ENCODE measurements at regions not wholly inside any gene's neighbourhood (a gene's known extent, or its start where the extent isn't known, plus 50 kb on each side); places are given as distances from the start of the nearest gene placed in this dataset.
A peak's percentile ranks its signal among the peaks of the same experiment; 100 is the strongest.

DNA sequence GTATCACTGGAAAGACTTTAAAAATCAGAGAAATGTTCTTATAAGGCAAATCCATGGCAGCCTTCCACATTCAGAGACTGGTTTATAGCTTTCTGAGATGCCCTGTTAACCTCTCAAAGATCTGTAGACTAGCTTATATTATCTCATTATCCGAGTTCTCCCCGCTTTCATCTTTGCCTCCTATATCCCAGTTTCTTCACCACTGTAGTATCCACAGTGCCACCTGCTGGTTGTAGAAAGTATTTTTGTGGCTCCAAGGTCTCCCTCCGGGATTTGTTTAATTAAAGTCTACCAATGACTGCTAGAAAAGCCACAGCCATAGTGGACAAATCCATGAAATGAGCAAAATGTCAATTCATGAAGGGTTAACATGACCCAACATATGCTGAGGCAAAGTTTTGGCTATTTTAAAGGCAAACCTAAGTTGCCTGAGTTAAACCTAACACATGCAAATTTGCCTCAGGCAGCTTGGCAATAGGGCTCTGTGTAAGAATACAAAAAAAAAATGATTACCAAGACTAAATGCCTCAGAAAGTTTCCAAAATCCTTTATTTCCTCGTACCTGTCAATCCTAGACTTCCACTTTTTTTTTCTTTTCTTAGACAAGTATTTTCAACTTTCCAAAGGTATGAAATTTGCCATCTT lies 218.8 kb upstream of the BMP4 start:
- peak; percentile 69 for DNase-seq (ENCODE audit: low read depth)

DNA sequence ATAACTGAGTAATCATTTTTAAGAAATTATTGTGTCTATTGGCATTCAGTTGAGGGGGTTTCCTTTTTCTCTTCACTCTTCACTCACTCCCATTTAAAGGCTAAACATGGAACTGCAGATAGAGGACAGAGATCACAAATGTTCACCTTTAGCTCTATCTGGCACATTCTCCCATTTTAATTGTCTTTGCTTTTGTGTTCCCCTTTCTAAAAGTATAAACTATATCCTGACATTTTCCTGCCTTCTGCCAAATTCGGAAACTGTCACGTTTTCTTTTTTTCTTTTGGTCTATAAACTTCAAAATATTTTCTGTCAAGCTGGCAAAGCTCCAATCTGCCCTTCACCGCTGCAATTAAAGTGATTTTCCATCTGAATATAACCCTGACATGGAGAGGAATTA lies 219.8 kb upstream of the CDKN3 start:
- DNase-seq (ENCODE audit: low read depth): no peak

DNA sequence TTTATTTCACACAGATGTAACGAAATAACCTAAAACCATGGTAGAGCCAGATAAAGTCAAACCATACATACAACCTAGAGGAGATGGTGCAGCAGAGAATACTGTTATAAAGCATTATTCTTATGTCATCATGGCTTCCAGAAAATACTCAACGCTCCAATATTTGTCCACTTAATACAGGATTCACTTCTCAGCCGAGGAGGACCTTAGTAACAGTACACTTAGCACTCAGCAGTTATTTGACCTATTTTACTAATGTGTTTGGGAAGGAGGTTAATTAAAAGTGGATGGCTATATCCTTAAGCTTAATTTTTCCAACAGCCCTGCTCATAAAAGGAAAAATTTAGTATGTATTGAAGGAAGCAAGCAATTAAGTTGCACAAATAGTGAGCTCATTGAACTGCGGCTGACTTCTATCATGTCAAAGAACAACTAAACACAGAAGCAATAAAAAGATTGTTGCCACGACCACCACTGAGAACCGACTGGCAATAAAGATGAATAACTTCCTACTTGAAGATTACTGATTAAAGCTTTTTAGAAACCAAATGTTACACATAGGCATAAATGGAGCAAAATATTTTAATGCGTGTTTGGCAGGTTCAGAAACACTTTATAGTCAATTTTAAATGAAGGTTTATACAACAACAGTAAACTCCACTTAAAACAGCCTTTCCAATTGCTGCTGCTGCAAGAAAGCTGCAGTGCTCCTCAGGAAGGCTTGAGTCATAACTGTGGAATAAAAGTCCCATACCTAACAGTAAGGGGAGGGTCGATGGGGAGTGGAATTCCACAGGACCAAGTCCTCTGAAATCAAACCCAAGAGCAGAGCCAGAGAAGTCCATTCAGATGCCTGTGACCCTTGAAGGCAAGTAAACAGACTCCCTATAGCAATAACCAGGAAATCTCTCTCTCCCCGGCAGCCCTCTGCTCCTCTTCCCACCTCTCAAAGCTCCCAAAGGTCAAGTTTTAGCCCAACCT lies 218.9 kb upstream of the CDKN3 start:
- DNase-seq (ENCODE audit: low read depth): no peak

DNA sequence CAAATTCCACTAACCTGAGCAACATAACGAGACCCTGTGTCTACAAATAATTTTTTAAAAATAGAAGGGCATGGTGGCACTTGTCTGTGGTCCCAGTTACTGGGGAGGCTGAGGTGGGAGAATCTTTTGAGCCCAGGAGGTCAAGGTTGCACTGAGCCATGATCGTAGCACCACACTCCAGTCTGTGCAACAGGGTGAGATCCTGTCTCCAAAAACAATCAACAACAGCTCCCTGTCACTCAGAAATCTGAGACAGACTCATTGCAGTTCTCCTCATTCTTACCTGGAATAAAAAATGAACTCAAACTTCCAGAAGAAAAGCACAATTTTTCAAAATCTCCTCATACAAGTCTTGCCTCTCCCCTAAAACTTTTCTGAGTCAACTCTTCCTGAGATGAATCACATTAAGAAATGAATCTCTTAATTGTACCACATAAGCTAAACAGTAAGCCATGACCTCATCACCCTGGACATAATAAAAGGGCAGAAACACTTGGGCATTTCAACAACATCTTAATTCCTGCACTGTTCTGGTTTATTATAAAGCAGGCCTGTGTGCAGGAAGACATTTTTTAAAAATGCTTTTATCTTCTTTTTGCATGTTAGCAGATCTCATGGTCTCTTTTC lies 214.3 kb upstream of the CDKN3 start:
- DNase-seq (ENCODE audit: low read depth): no peak

DNA sequence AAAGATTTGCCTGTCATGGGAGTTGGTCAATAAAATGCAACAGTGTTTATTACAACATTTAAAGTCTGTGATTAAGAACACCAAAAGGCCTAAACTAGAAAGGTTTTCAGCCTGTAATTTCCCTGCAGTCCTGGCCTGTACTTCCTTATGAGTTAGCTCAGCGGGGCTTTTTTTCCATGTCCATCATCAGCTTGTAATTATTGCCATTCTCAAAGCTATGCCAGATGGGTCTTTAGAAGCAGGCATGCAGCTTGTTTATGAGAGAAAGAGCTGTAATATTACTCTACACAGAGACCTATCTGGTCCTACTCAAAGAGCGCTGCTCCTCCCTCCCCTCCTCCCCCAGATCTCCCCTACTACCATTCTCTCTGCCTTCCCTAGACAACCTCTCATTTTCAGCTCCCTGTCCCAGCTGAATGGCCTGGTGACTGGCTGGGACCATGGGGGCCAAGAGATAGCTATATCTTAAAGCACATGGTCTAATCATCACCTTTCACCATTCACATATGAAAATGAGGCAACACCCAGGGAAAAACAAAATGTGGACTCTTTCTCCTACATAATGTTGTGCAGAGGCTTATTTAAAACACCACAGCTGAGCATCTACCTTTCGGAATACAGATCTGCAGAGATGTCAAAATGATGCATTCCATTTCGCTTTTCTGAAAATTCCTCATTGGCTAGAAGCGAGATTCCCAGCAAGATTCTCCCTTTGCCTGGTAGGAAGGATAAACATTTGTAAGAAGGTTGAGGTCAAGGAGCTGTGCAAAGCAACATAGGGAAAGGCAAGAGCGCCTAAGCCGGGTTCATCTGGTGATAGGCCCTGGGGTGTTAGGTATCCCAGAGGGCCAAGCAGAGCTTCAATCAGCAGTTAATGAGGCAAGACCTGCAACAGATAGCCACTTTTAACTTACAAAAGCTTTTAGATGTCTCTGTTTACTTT lies 209.7 kb upstream of the CDKN3 start:
- DNase-seq (ENCODE audit: low read depth): no peak

DNA sequence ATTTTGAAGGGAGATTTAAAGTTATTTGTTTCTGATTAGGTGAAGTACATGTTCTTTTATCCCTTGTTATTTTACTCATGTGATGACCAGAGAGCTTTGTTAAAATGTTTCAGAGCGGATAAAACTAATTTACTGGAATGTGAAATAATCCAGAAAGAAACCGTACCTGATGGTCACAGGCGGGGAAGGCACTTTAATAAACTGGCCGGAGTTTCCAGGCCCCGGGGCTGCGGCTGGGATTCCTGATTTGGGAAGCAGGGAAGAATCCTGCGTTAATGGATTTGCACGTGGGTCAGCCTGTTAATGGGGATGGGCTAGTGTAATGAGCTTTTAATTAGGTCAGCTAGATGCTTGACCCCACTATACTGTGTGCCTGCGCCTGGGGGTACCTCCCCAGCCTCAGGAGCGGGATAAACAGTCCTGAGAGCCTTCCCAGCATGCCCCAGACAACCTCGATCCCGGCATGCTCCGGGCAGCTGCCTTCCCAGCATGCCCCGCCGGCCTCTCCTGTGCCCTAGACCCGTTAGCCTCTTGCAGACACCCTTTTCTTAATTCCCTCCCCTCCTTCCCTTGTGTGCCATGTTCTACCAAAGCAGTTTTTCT lies 208.6 kb upstream of the CDKN3 start:
- DNase-seq (ENCODE audit: low read depth): no peak

DNA sequence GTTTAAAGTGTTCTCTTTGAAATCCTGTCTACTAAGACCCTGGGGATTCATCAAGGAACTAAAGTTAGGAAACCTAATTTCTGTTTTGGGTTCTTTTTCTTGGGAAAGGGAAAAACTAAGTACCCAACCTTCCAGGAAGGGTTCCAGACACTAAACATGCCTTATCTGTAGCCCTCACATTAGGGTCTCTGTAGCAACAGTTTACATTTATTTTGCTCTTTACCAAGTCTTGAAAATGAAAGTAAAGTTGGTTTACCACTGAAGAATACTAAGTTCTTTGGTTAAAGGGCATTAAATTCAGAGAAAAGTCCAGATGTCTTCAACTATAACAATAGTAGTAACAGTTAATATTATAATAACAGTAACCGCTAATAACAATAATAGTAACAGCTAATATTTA lies 207.5 kb upstream of the CDKN3 start:
- DNase-seq (ENCODE audit: low read depth): no peak

DNA sequence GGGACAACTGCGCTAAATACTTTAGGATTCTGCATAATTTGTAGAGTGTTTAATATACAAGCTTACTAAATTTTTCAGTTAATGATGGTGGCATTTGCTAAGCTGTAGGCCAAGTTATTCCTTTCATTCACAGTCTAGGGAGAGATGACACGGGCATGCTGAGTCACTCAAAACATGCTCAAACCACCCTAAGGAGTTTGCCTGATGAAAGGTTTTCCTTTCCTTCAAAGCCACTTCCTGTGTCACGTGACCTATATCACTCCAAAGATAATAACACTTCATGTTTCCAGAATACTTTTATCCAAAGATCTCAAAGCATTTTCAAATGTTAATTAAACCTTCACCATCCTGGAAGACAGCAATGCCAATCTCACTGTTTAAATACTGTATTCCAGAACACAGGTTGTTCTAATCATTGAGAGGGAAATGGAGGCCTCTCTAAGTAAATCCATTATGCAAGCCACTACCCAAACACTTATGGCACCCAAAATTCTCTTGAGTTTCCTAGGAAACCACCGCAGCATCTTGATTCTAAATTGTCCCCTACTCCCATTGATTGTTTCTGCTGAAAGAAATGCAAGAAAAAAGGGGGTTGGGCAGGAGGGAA lies 207.0 kb upstream of the CDKN3 start:
- DNase-seq (ENCODE audit: low read depth): peak; percentile 28

DNA sequence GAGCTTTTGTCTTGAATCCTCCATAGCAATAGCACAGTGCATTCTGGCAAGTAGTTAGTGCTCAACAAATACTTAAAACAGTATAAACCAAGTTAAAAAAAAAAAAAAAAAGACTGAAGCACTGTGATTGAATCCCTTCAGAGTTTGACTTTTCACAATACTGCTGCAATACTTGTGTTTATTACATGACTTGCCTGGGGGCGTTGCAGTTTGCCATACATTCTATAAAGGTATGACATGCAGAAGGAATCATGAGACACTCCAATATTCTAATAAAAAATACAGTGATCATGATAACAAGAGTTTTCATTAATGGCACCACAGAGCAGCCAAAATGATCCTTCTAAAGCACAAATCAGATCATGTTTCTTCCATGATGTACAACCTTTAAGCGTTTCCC lies 205.0 kb upstream of the CDKN3 start:
- DNase-seq (ENCODE audit: low read depth): no peak

DNA sequence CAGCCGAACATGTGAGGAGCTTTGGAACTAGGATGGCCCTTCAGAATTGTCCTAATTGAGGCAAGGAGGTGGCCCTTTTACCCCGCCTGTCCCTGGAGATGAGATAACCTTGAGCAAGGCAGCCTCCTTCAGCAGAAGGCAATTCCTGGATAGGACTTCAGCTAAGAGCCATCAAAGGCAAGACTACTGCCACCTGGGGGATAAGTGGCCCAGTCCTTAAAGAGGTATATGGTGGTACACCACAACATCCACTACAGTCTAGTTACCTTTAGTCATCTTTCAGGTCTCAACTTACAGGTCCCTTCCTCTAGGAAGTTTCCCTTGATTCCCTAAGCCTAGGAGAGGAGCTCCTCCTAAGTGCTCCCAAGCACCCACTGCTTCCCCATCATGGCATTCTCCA lies 204.2 kb upstream of the CDKN3 start:
- no peak for DNase-seq (ENCODE audit: low read depth)

DNA sequence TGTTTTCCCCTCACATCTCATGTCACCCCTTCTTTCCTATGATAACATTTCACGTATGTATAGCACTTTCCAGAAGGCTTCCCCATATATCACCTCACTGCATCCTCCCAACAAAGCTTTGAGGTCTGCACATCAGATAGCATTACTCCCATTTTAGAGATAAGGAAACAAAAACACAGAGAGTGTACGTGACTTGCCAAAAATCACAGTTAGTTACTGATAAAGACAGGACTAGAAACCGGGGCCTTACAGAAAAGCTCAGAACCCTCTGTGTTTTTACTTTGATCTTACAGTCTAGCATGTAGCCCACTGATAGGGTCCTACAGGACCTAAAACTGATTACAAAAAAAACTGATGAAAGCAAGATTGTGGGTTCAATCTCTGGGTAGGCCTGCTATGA lies 202.9 kb upstream of the CDKN3 start:
- no peak for DNase-seq (ENCODE audit: low read depth)

DNA sequence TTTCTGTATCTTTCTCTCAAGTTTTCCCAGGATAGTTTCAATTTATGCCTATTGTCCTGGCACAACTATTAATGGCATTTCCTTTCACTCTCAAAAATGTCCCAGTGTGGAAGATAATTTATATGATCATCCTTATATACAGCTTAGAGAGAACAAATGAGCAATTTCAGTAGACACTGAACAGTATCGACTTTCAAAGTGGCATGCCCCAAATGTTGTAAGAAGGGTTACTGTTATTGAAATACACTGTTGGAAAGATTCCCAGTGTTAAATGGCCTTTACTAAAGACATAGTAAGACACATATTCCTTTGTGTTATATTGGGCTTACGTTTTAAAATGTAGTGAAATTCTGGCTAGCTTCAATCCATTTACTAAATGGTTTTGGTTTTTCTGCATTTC lies 202.3 kb upstream of the CDKN3 start:
- DNase-seq (ENCODE audit: low read depth): peak; percentile 26

DNA sequence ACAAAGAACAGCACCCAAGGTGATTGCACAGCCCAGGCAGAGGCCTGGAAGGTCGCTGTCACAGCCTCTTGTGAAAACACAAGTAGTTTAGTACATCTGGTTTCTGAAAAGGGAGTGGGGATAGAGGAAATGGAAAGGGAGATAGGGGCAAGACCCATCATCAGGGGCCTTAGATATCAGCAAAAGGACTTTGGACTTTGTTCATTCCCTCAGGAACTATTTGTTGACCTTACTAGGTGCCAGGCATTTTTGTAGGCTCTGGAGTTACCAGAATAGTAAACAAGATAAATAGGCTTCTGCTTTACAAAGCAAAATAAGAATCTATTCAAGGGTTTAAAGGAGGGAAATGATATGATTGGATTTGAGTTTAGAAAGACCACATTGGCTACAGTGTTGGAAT lies 199.4 kb upstream of the CDKN3 start:
- DNase-seq (ENCODE audit: low read depth): no peak

DNA sequence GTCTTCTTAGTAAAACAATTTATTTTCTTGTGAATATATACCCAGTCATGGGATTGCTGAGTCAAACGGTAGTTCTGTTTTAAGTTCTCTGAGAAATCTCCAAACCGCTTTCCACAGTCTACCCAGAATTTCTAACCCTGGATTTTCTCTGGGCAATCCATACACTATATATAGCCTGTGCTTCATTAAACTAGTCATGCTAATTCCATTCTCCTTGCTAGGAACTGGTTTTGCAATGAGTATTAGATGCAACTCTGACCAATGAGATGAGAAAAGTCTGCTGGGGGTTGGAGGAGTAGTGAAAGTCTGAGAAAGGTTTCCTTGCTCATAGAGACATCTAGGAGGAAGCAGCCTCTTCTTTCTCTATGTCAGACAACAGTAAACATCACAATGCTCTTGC lies 196.1 kb upstream of the CDKN3 start:
- DNase-seq (ENCODE audit: low read depth): no peak

DNA sequence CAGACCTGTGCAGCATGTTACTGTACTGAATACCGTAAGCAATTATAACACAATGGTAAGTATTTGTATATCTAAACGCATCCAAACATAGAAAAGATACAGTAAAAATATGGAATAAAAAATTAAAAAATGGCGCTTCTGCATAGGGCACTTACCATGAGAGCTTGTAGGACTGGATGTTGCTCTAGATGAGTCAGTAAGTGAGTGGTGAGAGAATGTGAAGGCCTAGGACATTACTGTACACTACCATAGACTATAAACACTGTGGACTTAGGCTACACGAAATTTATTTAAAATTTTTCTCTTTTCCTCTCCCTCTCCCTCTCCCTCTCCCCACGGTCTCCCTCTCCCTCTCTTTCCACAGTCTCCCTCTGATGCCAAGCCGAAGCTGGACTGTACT lies 194.5 kb upstream of the CDKN3 start:
- DNase-seq (ENCODE audit: low read depth): no peak

DNA sequence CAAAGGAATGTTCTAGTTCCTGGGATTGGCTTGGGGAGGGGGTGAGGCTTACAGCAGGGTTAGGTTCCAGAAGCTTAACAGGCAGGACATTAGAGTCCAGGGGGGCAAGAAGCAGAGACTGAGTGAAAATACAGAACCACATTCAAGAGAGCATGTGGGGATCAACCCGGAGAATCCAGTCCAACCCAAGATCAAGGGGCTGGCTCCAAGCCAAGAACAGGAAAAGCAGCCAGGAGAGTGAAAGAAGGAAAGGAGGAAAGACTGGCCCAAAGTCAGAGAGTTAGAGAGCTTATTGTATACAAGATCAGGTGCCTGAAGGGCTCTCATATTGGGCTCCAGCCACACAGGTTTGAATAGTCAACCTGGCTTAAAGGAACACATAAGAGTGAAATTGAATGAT lies 190.3 kb upstream of the CDKN3 start:
- no peak for DNase-seq (ENCODE audit: low read depth)

DNA sequence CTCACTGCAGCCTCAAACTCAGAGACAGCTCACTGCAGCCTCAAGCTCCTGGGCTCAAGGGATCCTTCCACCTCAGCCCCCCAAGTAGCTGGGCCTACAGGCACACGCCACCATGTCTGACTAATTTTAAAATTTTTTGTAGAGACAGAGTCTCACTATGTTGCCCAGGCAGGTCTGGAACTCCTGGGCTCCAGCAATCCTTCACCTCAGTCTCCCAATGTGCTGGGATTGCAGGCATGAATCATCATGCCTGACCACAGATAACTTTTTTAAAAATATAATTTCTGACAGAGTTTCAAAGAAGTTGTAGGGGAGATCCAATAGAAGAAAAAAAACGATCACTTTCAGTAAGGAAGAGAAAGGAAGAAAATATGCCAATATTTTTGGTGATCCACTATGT lies 189.7 kb upstream of the CDKN3 start:
- no peak for DNase-seq (ENCODE audit: low read depth)

DNA sequence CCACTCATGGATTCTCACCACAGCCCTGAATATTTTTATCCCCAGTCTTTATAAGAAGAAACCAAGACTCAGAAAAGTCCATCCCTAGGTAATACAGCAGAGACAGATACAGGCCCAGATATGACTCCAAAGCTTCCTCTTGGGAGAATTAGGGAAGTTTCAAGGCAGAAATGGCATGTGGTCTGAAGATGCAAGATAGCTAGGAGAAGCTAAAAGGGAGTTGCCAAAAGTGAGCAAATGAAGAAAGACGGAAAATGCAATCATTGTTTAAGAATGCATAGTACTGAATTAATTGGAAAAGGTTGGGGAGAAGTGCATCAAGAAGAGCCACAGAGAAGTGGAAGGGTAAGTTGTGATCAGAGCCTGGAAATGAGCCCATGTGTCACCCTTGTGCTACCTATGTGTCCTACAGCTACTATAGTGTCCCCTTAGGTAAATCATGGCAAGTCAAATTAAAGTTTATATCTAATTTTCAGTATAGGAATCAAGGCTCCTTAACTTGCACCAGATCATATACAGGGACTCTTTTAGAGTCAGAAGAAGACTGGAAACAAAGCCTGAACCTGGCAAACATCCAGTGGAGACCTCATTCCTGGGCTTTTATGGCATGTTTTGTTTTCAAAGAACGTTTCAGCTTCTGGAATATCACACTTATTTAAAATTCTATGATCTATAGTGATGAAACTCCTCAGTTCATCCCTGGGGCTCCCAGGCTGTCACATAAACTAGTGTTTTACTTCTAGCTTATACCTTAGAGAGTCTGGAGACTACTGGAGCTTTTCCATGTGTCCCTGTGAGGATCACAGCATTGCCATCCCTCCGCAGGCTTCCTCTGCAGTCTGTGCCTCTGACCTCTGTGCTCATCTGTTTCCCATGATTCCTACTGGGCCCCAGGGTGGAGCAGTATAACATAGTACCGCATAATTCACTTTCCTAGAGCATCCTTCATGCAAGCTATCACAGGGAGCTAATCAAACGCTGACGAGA lies 189.0 kb upstream of the CDKN3 start:
- DNase-seq (ENCODE audit: low read depth): no peak

DNA sequence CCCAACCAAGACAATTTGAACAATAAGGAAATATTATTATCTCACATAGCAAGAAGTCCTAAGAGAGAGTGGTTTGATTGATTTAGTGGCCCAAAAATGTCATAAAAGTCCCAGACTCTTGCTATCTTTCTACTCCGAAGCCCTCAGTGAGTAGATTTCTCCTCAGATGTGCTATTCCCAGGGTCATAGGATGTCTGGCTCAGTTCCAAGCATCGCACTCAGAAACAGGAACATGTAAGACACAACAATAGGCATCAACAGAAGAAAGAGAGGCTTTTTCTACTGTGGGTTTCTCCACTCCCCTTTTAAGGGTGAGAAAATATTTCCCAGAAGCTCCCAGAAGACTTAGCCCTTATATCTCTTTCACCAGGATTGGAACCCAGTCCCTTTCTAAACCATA lies 188.1 kb upstream of the CDKN3 start:
- no peak for DNase-seq (ENCODE audit: low read depth)

Measured in fibroblast of the conjunctiva (primary cell).